NCI-H446 (cell line): ENCODE measurements at regions not wholly inside any gene's neighbourhood (a gene's known extent, or its start where the extent isn't known, plus 50 kb on each side); places are given as distances from the start of the nearest gene placed in this dataset.

ENCODE experiments used
- DNase-seq, 2 experiments: peaks; one replicate each; lab custom pipeline; 2025; lab: John Stamatoyannopoulos, UW

DNA sequence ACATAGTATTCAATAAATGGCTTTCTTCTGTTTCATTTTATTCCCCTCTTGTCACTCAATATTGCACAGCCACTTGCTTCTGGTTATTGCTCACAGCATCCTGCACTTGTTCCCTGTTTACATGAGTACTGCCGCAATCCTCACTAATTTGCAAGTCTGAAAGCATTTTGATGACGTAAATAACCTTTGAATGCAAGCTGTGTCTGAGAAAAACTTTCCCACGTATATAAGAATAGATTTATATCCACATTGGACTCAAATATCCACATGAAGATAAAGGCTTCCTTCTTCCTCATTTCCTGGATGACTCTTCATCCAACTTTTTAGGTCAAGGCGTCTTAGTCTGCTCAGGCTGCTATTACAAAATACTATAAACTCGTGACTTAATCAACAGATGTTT is 88.2 kb upstream of the DAP start:
- no peak for DNase-seq

DNA sequence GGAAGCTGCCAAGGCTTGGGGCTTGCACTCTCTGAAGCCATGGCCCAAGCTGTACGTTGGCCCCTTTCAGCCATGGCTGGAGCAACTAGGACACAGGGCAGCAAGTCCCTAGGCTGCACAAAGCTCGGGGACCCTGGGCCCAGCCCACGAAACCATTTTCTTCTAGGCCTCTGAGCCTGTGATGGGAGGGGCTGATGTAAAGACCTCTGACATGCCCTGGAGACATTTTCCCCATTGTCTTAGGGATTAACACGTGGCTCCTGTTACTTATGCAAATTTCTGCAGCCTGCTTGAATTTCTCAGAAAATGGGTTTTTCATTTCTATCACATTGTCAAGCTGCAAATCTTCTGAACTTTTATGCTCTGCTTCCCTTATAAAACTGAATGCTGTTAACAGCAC is 83.0 kb upstream of the DAP start:
- no peak for DNase-seq

DNA sequence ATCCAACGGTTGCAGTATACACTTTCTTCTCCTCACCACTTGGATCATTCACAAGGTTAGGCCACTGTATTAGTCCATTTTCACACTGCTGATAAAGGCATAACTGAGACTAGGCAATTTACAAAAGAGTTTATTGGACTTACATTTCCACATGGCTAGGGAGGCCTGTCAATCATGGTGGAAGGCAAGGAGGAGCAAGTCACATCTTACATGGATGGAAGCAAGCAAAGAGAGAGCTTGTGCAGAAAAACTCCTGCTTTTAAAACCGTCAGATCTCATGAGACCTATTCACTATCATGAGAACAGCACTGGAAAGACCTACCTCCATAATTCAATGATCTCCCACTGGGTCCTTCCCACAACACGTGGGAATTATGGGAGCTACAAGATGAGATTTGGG is 81.8 kb upstream of the DAP start:
- DNase-seq, result no peak

DNA sequence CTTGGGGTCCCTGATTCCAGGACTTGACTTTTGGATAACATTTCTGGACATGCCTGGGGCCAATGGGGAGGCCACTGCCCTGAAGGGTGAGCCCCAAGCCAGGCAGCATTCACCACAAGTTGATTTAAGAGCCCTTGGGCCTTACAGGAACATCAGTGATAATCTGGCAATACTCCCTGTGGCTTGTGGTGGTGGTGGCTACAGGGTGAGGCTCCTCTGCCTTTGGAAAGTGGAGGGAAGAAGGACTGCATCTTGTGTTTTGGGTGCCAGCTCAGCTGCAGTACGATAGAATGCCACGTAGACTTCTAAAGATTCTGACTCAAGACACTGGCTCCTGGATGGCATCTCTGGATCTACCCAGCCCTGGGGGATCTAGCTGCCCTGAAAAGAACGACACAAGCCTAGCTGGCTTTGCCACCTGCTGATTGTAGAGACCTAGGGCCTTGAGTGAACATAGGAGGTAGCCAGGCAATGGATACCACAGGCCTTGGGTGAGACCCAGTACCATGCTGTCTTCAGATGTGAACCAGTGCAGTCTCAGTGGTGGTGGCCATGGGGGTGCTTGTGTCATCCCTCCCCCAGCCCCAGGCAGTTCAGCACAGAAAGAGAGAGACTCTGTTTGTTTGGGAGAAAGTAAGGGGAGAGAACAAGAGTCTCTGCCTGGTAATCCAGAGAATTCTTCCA is 79.0 kb upstream of the DAP start:
- no peak for DNase-seq

DNA sequence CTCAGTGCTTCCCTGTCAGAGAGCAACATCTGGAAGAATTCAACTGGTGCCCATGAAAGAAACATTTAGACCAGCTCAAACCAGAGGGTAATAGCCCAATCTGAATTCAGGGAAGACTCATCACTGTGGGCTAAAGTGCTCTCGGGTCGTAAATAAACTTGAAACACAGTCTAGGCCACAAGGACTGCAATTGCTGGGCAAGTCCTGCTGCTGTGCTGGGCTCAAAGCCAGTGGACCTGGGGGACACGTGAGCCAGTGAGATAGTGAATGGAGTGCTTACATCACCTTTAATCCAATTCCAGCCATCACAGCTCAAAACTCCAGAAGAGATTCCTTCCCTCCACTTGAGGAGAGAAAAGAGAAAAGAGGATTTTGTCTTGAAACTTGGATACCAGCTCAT is 78.1 kb upstream of the DAP start:
- no peak for DNase-seq

DNA sequence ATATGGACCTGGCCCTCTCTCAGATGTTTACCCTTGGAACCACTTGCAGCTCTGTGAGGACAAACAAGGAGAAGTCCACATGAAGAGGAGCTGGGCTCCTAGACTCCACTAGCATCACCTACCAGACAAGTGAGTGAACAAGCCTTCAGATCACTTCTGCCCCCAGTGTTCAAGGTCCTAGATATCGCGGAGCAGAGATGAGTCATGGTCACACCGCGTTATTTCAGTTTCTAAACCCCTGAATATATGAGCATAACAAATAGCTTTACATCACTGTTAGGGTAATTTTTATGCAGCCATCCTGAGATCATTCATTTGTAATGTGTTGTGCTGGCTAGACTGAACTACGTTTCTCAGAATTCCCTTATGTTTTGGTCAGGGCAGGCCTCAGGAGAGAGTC is 77.0 kb upstream of the DAP start:
- no peak for DNase-seq

DNA sequence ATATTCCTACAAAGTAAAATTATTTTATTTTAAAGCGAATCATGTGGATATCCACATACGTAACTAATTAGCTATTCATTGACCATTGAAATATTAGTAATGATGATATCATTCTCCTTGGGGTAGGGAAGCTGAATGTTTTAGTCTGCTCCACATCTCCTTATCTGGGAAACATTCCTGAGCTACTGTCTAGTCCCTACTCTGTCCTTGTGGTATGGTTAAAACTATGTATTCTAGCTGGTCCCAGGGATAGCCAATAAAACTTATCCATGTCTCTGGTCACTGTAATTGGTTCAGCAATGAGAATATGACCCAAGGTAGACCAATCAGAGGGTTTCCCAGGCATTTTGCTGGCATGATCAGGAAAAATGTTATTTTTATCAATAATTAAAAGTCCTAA is 76.0 kb upstream of the DAP start:
- DNase-seq, result no peak

DNA sequence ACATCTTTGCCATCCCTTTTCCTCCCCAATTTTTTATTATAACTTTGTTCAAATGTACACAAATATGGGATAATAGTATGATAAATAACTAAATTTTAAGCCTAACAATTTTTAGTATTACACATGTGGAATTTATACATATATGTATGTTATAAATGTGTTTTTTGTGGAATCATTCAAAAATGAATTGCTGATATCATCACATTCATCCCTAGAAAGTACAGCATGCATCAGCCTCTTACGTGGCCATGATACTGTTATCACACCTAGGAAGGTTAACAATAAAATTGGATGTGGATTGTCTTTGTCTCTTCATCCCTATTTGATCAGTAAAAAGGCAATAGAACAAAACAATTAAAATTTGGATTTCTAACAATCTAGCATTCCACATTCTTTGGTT is 73.7 kb upstream of the DAP start:
- DNase-seq, result no peak

DNA sequence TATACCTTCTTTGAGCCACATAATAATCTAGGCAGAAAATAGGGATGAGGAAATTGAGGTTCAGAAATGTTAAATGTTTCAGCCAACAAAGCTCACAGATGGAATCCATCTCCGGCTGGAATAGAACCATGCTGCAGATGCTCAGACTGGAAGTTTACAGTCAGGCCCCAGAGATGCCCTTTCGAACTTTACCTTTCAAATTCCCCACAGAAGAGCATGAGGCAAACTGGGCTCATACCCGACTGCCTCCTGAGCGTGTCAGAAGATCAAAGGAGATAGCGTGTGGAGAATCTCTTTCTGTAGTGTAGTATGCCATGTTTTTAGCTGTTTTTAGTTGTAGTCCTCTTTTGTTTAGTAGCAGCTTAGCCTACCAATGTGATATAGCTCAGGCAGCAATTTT is 72.0 kb upstream of the DAP start:
- no peak for DNase-seq

DNA sequence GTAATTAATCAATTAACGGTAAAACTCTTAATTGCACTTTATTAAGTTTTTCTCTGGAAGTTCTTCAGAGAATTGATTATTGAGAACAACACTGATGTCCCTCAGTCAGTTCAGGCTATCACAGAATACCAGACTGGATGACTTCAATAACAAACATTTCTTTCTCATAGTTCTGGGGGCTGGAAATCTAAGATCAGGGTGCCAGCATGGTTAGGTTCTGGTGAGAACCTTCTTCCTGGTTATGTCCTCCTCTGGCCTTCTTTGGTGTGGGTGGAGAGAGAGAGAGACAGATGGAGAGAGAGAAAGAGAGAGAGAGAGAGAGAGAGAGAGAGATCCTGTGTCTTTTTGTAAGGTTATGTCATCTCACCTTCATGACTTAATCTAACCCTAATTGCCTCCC is 71.4 kb upstream of the DAP start:
- no peak for DNase-seq

DNA sequence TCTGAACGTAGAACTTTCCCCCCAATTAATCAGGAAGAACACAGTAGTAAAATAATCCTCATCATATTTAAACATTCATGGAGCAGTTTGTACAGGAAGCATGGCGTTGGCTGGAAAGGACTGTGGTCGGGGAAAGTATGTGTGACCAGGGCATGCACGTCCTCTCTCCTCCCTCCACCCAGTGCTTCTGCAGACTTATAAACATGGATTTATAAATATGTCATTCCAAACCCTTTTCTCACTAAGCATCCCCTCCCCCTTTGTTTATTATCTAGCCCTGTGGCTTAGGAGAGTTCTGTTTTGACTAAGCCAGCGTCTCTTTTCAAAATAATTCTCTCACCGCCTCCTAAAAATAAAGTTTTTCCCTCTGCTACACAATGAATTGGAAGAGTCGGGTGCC is 70.4 kb upstream of the DAP start:
- DNase-seq, result no peak

DNA sequence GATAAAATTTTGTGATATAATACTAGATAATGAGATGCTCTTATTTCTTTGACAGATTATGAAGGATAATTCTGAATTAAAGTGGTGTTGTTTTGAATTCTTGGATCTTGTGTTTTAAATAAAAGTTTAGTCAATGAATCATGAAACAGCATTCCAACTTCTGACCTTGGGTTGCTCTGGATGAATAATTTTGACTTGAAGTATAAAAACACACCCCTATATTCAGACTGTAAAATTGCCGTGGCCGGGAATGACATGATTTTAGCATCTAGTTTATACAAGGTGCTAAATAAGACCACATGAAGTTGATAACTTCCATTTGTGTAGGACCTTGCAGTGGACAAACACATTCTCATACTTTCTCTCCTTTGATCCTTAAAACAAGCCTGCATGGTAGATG is 67.2 kb upstream of the DAP start:
- no peak for DNase-seq

DNA sequence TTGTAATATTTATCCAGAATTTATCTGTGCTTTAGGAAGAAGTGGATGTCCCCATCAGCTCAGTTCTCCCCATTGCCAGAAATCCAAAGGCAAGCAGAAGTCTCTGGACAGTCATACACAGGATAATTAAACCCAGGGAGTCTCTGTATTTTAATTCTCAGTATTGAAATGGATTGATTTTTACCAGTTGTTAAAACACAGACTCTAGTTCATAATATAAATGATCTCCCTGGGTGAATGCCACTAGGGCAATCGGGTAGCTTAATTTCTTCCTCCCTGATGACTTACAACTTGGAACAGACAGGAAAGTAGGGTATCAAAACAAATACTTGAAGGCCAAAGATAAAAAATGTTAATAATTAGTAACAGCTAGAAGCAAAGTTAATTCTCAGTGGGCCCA is 66.5 kb upstream of the DAP start:
- DNase-seq, result no peak

DNA sequence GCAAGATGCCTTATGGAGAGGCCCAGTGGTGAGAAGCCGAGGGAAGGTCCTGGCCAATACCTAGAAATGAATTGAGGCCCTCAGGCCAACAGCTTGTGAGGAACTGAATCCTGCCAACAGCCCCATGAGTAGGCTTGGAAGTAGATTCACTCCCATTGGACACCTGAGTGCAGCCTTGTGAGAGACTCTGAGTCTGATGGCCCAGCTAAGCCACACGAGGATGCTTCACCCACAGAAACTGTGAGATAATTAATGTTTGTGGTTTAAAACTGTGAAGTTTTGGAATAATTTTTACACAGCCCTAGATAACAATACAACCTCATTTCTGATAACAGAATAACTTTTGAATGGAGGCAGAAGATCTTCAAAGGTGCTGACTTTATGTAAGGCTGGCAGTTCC is 65.9 kb upstream of the DAP start:
- no peak for DNase-seq

DNA sequence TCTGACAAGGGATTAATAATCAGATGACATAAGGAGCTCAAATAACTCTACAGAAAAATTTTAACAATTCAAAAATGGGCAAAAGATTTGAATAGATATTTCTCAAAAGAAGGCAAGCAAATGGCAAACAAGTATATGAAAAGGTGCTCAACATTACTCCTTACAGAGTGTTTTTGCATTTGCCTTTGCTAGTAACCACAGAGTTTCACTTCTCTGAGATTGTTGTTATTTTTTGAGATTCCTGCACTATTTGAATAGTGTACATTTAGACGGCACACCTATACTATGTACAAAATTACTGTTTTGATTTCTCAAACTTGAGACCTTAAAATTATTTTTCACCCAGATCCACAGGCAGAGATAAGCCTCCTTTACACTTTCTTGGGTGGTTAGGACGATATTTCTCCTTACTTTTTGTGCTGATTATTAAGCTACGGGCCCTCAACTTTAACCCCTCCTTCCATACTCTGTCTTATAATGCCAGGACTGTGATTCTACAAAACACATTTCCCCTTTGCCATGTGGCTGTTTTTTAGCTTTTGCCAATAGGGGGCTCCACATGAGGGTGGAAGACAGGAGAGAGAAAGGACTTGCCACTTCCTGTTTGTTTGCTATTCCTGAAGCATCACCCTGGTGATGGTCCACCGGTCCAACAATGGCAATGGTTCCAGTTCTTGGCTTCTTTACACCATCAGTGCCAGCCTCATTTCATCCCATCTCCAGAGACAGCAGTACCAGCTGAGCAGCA is 65.0 kb upstream of the DAP start:
- no peak for DNase-seq

DNA sequence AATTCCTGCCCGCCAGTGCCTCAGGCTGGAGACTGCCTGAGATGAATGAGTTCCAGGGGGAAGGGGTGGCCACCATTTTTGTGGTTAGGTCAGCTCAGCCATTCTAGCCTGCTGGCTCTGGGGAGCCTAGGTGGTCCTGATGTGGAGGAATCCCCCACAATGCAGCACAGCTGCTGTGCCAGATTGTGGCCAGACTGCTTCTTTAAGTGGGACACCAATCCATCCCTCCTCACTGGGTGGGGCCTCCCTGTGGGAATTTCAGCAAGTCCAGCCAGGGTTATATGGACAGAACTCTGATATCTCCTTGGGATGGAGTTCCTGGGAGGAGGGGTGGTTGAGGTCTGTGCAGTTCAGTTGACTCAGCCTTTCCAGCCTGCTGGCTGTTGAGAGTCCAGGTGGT is 51.2 kb upstream of the DAP start:
- no peak for DNase-seq
